Gastroesophageal sphincter (tissue), 4 donors: ENCODE measurements at regions not wholly inside any gene's neighbourhood (a gene's known extent, or its start where the extent isn't known, plus 50 kb on each side); places are given as distances from the start of the nearest gene placed in this dataset.
"Not testable (repeated sequence)": the region's sequence is repeated elsewhere in the genome, so short reads cannot be mapped to it uniquely, and the experiment has no call there.

Source experiments
- ATAC-seq: fragments of 150-250 bp; one replicate; pipeline ENCODE4 v1.9.1; 2016; ENCODE audit warnings: mild to moderate bottlenecking, moderate library complexity
- H3K27ac ChIP-seq, 4 donors: fragments of 200-600 bp; sonication (generic) in 3 of 4; 1 replicate in 3 of 4; 2 replicates in 1 of 4; pipeline ENCODE4 v1.5.1; 2016 to 2019
- H3K27me3 ChIP-seq: fragments of 200-600 bp; sonication (generic); one replicate; pipeline ENCODE4 v1.5.1; 2019
- H3K36me3 ChIP-seq, 2 donors: fragments of 200-600 bp; sonication (generic); one replicate each; pipeline ENCODE4 v1.5.1; 2019; ENCODE audit warnings: control low read depth in 1 of 2
- H3K4me1 ChIP-seq, 3 donors: fragments of 200-600 bp; sonication (generic); 1 replicate in 2 of 3; 2 replicates in 1 of 3; pipeline ENCODE4 v1.5.1; 2016 to 2019; ENCODE audit warnings: control low read depth in 2 of 3
- H3K4me3 ChIP-seq, 2 donors: fragments of 200-600 bp; sonication (generic); one replicate each; pipeline ENCODE4 v1.5.1; 2019; ENCODE audit warnings: mild to moderate bottlenecking in 1 of 2, moderate library complexity in 1 of 2
- H3K9me3 ChIP-seq, 3 donors: fragments of 200-600 bp; sonication (generic); one replicate each; pipeline ENCODE4 v1.5.1; 2017 to 2019; ENCODE audit warnings: control low read depth in 2 of 3
- EP300 ChIP-seq: sonication (generic); formaldehyde crosslinking; IDR thresholded peaks from one replicate; pipeline ENCODE4 v1.6.1; 2017; ENCODE audit warnings: antibody characterized with exemption, mild to moderate bottlenecking
- POLR2A ChIP-seq, 2 donors: fragments of 450-650 bp; IDR thresholded peaks; one replicate each; pipeline ENCODE4 v1.6.1; 2017; ENCODE audit warnings: antibody characterized with exemption in 2 of 2, mild to moderate bottlenecking in 2 of 2, moderate library complexity in 1 of 2
- POLR2AphosphoS5 ChIP-seq: sonication (generic); formaldehyde crosslinking; IDR thresholded peaks from one replicate; pipeline ENCODE4 v1.6.1; 2017; ENCODE audit warnings: antibody characterized with exemption
- WGBS, 2 donors: methylation state at CpG; one replicate each; pipeline ENCODE4 v1.1.5; 2018; ENCODE audit warnings: low coverage in 1 of 2; 5-methylcytosine and 5-hydroxymethylcytosine counted together
- TF ChIP-seq, protein P1 (sequence below), 4 experiments: fragments of 200-600 bp in 2 of 4; fragments of 450-650 bp in 2 of 4; sonication (generic) in 1 of 4; IDR thresholded peaks; one replicate each; pipeline ENCODE4 v1.5.1; 2017 to 2019; ENCODE audit warnings: antibody characterized with exemption in 4 of 4, mild to moderate bottlenecking in 2 of 4, moderate library complexity in 2 of 4

DNA sequence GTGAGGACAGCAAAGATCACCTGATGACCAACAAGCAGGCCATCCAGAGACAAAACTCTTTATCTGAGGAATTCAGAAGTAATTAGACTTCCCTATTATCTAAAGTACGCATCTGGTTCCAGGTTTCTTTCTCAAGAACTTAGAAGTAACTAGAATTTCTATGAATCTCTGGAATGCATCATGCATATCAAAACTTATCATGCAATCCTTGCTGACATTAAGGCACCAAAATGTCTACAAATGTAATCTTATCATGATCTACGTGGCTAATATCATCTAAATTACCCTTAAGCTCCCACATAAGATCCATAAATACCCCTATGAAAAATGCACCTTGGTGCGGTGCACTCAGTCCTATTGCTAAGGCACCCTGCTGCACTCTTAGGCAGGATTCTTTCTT is 488.1 kb upstream of the TLE4 start:
- Histone ChIP-seq H3K27ac (no peak overlapping the region), H3K9me3 (peaks cover 0 to 4% (median 0%) of the 10 kb centered on the region in 3 donors), H3K27me3 (no peaks in the 10 kb centered on the region), H3K36me3 (no peaks in the 10 kb centered on the region), H3K4me3 (no peak overlapping the region), H3K4me1 (no peaks in the 10 kb centered on the region)
- 77 to 87% methylated on average over 3 of the region's 3 CpGs for WGBS, 2 donors
- TF ChIP-seq, protein P1, sequence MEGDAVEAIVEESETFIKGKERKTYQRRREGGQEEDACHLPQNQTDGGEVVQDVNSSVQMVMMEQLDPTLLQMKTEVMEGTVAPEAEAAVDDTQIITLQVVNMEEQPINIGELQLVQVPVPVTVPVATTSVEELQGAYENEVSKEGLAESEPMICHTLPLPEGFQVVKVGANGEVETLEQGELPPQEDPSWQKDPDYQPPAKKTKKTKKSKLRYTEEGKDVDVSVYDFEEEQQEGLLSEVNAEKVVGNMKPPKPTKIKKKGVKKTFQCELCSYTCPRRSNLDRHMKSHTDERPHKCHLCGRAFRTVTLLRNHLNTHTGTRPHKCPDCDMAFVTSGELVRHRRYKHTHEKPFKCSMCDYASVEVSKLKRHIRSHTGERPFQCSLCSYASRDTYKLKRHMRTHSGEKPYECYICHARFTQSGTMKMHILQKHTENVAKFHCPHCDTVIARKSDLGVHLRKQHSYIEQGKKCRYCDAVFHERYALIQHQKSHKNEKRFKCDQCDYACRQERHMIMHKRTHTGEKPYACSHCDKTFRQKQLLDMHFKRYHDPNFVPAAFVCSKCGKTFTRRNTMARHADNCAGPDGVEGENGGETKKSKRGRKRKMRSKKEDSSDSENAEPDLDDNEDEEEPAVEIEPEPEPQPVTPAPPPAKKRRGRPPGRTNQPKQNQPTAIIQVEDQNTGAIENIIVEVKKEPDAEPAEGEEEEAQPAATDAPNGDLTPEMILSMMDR (IDR thresholded peaks at IDR 0.05) = no peak
- TF ChIP-seq POLR2A (IDR thresholded peaks at IDR 0.05) (no peak), POLR2AphosphoS5 (no peak), EP300 (no peak)
- ATAC-seq = no peak

DNA sequence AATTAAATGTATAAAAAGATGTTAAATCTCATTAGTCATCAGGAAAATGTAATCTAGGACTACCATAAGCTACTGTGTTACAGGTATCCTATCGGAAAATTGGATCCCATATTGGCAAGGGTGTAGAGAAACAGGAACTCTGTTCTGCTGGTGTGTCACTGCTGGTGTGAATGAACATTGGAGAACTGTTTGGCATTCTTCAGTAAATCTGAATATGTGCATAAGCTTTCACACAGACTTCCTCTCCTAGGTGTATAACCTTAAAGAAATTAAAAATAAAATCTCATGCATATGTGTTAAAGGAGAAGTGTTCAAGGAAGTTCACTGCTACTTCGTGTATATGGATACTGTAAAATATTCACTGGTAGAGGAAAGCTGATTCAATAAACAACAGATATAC is 484.6 kb upstream of the TLE4 start:
- Histone ChIP-seq H3K4me3 (no peak overlapping the region), H3K36me3 (no peaks in the 10 kb centered on the region), H3K27me3 (no peaks in the 10 kb centered on the region), H3K27ac (no peak overlapping the region), H3K9me3 (peaks cover 0 to 4% (median 0%) of the 10 kb centered on the region in 3 donors), H3K4me1 (no peaks in the 10 kb centered on the region)
- WGBS, 2 donors = 86 to 90% methylated on average over 2 of the region's 2 CpGs
- TF ChIP-seq POLR2A (IDR thresholded peaks at IDR 0.05) (no peak), EP300 (no peak), POLR2AphosphoS5 (no peak)
- TF ChIP-seq, protein P1 (IDR thresholded peaks at IDR 0.05) = no peak
- no peak for ATAC-seq

DNA sequence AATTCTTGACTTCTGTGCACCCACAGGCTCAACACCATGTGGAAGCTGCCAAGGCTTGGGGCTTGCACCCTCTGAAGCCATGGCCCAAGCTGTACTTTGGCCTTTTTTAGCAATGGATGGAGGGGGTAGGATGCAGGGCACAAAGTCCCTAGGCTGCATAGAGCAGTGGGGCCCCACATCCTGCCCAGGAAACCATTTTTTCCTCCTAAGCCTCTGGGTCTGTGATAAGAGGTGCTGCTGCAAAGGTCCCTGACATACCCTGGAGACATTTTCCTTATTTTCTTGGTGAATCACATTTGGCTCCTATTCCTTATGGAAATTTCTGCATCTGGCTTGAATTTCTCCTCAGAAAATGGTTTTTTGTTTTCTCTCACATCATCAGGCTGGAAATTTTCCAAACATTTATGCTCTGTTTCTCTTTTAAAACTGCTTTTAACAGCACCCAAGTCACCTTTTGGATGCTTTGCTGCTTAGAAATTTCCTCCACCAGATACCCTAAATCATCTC is 482.7 kb upstream of the TLE4 start:
- Histone ChIP-seq H3K27me3 (no peaks in the 10 kb centered on the region), H3K4me3 (no peak overlapping the region), H3K36me3 (no peaks in the 10 kb centered on the region), H3K4me1 (no peaks in the 10 kb centered on the region), H3K27ac (no peak overlapping the region), H3K9me3 (no peaks in the 10 kb centered on the region)
- TF ChIP-seq, protein P1 (IDR thresholded peaks at IDR 0.05) = no peak
- TF ChIP-seq POLR2AphosphoS5 (no peak), POLR2A (IDR thresholded peaks at IDR 0.05) (no peak), EP300 (no peak)
- no peak for ATAC-seq

DNA sequence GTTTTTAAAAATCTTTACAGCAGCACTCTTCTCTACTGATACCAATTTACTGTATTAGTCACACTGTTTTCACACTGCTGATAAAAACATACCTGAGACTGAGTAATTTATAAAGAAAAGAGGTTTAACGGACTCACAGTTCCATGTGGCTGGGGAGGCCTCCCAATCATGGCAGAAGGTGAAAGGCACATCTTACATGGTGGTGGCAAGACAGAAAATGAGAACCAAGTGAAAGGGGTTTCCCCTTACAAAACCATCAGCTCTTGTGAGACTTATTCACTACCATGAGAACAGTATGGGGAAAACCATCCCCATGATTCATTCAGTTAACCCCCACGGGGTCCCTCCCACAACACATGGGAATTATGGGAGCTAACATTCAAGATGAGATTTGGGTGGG is 481.9 kb upstream of the TLE4 start:
- ATAC-seq, H3K27me3 ChIP-seq, H3K4me3 ChIP-seq, H3K27ac ChIP-seq, H3K4me1 ChIP-seq, H3K9me3 ChIP-seq, H3K36me3 ChIP-seq: not testable (repeated sequence)
- 40 to 50% methylated on average over 1 of the region's 2 CpGs for WGBS, 2 donors

DNA sequence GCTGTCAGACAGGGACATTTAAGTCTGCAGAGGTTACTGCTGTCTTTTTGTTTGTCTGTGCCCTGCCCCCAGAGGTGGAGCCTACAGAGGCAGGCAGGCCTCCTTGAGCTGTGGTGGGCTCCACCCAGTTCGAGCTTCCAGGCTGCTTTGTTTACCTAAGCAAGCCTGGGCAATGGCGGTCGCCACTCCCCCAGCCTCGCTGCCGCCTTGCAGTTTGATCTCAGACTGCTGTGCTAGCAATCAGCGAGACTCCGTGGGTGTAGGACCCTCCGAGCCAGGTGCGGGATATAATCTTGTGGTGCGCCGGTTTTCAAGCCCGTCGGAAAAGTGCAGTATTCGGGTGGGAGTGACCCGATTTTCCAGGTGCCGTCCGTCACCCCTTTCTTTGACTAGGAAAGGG is 468.5 kb upstream of the TLE4 start:
- not testable (repeated sequence) for H3K9me3 ChIP-seq, ATAC-seq, H3K27me3 ChIP-seq, H3K4me1 ChIP-seq, H3K36me3 ChIP-seq, H3K4me3 ChIP-seq, H3K27ac ChIP-seq
- WGBS, 2 donors = 100% methylated on average over 1 of the region's 17 CpGs; no CpG with 5 or more reads in 1 of the 2 donors

DNA sequence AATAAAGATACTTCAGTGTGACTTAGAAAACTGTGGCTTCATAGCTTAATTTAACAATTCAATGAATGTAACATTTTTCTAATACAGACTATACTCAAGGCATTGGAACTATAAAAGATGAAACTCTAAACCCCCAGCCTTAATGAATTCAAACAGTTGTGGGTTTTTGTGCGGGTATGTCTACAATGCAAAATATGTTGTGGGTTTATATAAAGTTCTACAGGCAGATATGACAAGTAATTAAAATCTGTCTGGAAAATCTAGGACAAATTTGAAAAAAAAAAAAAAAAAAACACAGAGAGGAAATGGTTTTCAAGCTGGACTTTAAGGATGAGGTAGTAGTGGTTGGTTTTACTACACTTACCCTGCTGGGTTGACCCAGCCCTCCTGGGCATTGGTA is 467.5 kb upstream of the TLE4 start:
- TF ChIP-seq POLR2A (IDR thresholded peaks at IDR 0.05) (no peak), EP300 (no peak)
- no peaks in the 10 kb centered on the region for H3K4me1 ChIP-seq
- H3K4me3 ChIP-seq = no peak overlapping the region
- no peaks in the 10 kb centered on the region for H3K36me3 ChIP-seq
- H3K27ac ChIP-seq = no peak overlapping the region
- no peak for ATAC-seq
- H3K27me3 ChIP-seq = no peaks in the 10 kb centered on the region
- H3K9me3 ChIP-seq = peaks cover 0 to 7% (median 0%) of the 10 kb centered on the region in 3 donors
- WGBS, 2 donors = 100% methylated on average over 1 of the region's 1 CpG

DNA sequence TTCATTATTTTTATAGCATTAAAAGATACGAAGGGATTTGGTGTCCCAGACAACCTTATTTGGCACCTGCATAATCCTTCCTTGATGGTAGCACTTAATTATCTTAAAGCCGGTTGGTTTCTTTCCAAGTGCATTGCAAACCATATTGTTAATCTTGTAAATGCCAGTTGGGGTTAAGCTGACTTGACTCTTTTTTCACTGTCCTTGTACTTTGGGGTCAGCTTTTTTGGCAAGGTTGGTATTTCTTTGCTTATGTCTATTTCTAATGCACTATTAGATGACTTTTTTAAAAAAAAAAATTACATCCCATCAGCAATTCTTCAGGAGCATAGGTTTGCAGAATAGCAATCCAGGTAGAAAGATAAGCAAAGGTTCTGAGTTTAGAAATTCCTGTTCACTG is 466.8 kb upstream of the TLE4 start:
- H3K4me1 ChIP-seq = no peaks in the 10 kb centered on the region
- no peak for TF ChIP-seq EP300
- TF ChIP-seq, protein P1 (IDR thresholded peaks at IDR 0.05) = no peak
- no peak for TF ChIP-seq POLR2AphosphoS5
- ATAC-seq = no peak
- 40 to 47% methylated on average over 2 of the region's 2 CpGs for WGBS, 2 donors
- no peak overlapping the region for H3K4me3 ChIP-seq
- H3K9me3 ChIP-seq = peaks cover 0 to 7% (median 0%) of the 10 kb centered on the region in 3 donors
- no peak overlapping the region for H3K27ac ChIP-seq
- no peaks in the 10 kb centered on the region for H3K27me3 ChIP-seq
- no peaks in the 10 kb centered on the region for H3K36me3 ChIP-seq
